Kidney (tissue), 13 donors: ENCODE measurements at regions not wholly inside any gene's neighbourhood (a gene's known extent, or its start where the extent isn't known, plus 50 kb on each side); places are given as distances from the start of the nearest gene placed in this dataset.

Source experiments
- DNase-seq, 5 donors: peaks; one replicate each; pipeline ENCODE4 v3.0.0-alpha.2; 2013 to 2020
- FAIRE-seq: peaks from 2 replicates; lab custom pipeline; 2012; peaks lifted over from hg19 to GRCh38; lab: Jason Lieb, UNC
- H3K27ac ChIP-seq, 2 donors: one replicate each; pipeline ENCODE4 v1.7.0; 2013; ENCODE audit warnings: low read depth in 2 of 2, low read length in 2 of 2, inconsistent platforms in 1 of 2
- H3K27me3 ChIP-seq: one replicate; pipeline ENCODE4 v1.7.1; 2013; ENCODE audit warnings: low read length, inconsistent platforms; ENCODE audit not compliant: control insufficient read depth, insufficient read depth
- H3K36me3 ChIP-seq, 3 donors: one replicate each; pipeline versions ENCODE4 v1.7.0 to v1.7.1; 2013; ENCODE audit warnings: low read length in 3 of 3, control low read depth in 1 of 3, inconsistent platforms in 1 of 3; ENCODE audit not compliant: insufficient read depth in 3 of 3, control insufficient read depth in 2 of 3
- H3K4me1 ChIP-seq, 3 donors: one replicate each; pipeline versions ENCODE4 v1.7.0 to v1.7.1; 2013; ENCODE audit warnings: low read length in 3 of 3, inconsistent platforms in 1 of 3, low read depth in 1 of 3; ENCODE audit not compliant: control insufficient read depth in 2 of 3, insufficient read depth in 2 of 3
- H3K4me3 ChIP-seq, 3 donors: one replicate each; pipeline versions ENCODE4 v1.7.0 to v1.8.1; 2013; ENCODE audit warnings: low read length in 3 of 3, control low read depth in 1 of 3, inconsistent platforms in 1 of 3
- H3K9ac ChIP-seq, 3 donors: one replicate each; pipeline versions ENCODE4 v1.7.0 to v1.7.1; 2013; ENCODE audit warnings: low read length in 3 of 3, control low read depth in 1 of 3, inconsistent platforms in 1 of 3
- H3K9me3 ChIP-seq, 3 donors: one replicate each; pipeline versions ENCODE4 v1.7.0 to v1.7.1; 2013; ENCODE audit warnings: low read length in 3 of 3, control low read depth in 1 of 3, inconsistent platforms in 1 of 3; ENCODE audit not compliant: control insufficient read depth in 2 of 3, insufficient read depth in 1 of 3
- CTCF ChIP-seq: IDR thresholded peaks from 3 replicates; pipeline ENCODE4 v1.5.1; 2012; ENCODE audit warnings: mild to moderate bottlenecking, moderate library complexity, borderline replicate concordance; ENCODE audit not compliant: insufficient read depth; ENCODE audit errors: extremely low read depth
- intact Hi-C: fragments of 100-400 bp; cut with DNase I; formaldehyde crosslinking; loops from one replicate; pipeline ENCODE4 v1.11.1; 2022
- donor health status: control.
- donor health status: control.
- donor health status: control.
- donor health status: control.
- donor health status: control.
- donor health status: DM: yes; HTN: yes; CAD: no.
- donor health status: Normal renal cell carcinoma (clear cell type).

DNA sequence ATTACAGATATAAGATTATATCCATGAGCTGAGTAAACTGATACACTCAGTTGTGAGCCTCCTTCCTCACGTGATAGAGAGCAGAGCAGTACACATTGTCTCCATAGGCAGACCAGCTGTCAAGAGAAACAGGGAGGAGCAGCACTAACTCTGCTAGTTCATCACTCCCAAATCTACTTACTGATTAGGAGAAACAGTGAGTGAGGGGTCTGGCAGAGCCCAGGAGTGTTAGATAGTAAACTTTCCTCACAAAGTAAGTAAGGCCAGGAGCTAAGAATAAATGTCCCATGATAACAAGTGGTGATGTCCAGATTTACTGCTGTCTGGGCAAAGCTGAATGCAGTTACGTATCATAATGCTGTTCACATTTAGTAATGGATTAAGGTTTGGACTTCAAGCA is 168.6 kb upstream of the KCNK2 start:
- H3K9me3 ChIP-seq: no peaks in the 10 kb centered on the region
- no peak overlapping the region for H3K9ac ChIP-seq
- TF ChIP-seq CTCF: no peak
- no peaks in the 10 kb centered on the region for H3K36me3 ChIP-seq
- intact Hi-C loops: no loop called here
- DNase-seq (no peak), FAIRE-seq (no peak)
- H3K27ac ChIP-seq: no peak overlapping the region
- no peak overlapping the region for H3K4me3 ChIP-seq
- H3K4me1 ChIP-seq: no peaks in the 10 kb centered on the region
- no peaks in the 10 kb centered on the region for H3K27me3 ChIP-seq

DNA sequence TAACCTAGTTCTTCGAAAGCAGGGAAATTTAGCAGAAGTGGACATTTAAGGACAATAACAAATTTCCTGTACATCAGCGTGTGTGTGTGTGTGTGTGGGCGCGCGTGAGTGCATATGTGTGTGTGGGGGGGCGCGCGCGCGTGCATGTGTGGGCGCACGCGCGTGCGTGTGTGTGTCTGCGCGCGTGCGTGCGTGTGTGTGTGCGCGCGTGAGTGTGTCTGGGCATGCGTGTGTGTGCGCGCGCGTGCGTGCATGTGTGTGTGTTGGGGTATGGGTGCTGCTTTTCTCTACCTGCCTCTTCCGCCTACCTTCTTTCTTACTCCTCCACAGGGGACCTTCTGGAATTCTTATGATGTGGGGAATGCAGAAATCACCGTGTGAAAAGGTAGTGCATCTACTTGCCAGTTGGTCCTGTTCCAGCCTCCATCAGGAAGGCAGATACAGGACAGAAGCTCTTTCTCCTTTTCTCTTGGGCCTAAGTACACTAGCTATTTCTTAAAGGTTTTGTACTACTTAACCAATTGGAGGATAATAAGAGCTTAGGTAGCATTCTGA is 165.4 kb upstream of the KCNK2 start:
- intact Hi-C loops: no loop called here
- FAIRE-seq (no peak), DNase-seq (no peak)
- no peak overlapping the region for H3K9ac ChIP-seq
- H3K9me3 ChIP-seq: no peaks in the 10 kb centered on the region
- no peak for TF ChIP-seq CTCF
- no peak overlapping the region for H3K27ac ChIP-seq
- no peaks in the 10 kb centered on the region for H3K4me1 ChIP-seq
- no peak overlapping the region for H3K4me3 ChIP-seq
- no peaks in the 10 kb centered on the region for H3K36me3 ChIP-seq
- H3K27me3 ChIP-seq: no peaks in the 10 kb centered on the region

DNA sequence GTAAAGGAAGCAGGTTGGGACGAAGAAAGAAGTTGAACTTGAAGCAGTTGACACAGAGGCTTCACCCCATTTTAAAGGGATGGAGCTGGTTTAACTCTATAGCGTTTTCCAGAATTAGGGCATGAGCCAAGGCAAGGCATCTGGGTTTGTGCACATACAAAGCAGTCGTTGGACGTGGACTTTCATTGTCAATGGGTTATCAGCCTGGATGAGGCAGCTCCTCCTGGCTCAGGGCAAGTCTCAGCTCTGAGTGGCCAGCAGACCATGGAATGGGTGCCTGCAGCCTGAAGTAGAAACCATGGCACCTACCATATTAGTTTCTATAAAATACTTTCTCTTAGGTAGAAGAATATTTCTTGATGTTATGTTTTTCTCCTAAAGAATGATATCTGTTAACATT is 163.8 kb upstream of the KCNK2 start:
- H3K27me3 ChIP-seq: no peaks in the 10 kb centered on the region
- H3K36me3 ChIP-seq: no peaks in the 10 kb centered on the region
- no peaks in the 10 kb centered on the region for H3K4me1 ChIP-seq
- H3K4me3 ChIP-seq: no peak overlapping the region
- no peak for DNase-seq
- intact Hi-C loops: no loop called here
- FAIRE-seq: no peak
- H3K9me3 ChIP-seq: no peaks in the 10 kb centered on the region
- no peak overlapping the region for H3K27ac ChIP-seq
- H3K9ac ChIP-seq: no peak overlapping the region
- no peak for TF ChIP-seq CTCF

GRCh38 chr1:214920337-214920736 is 162.2 kb upstream of the KCNK2 start:
- FAIRE-seq: no peak
- Histone ChIP-seq H3K4me3 (no peak overlapping the region), H3K9ac (no peak overlapping the region), H3K27ac (no peak overlapping the region), H3K4me1 (no peaks in the 10 kb centered on the region), H3K27me3 (no peaks in the 10 kb centered on the region), H3K36me3 (no peaks in the 10 kb centered on the region), H3K9me3 (no peaks in the 10 kb centered on the region)
- intact Hi-C loops: no loop called here
- no peak for TF ChIP-seq CTCF
- DNase-seq: no peak
